ENCODE measurements at regions not wholly inside any gene's neighbourhood (a gene's known extent, or its start where the extent isn't known, plus 50 kb on each side); places are given as distances from the start of the nearest gene placed in this dataset.

GRCh38 chr6:145138469-145139139 is 596.7 kb downstream of the EPM2A start:
- TF ChIP-seq GATA1 (IDR thresholded peaks at IDR 0.05; ENCODE audit: low read depth, low read length) (no peak), POLR2A (IDR thresholded peaks at IDR 0.05; ENCODE audit: low read length) (no peak)
